ENCODE measurements at regions not wholly inside any gene's neighbourhood (a gene's known extent, or its start where the extent isn't known, plus 50 kb on each side); places are given as distances from the start of the nearest gene placed in this dataset.

GRCh38 chr9:134562146-134562849, 79.3 kb upstream of the COL5A1 start:
- DNase-seq, result peak; percentile 40

- DNase-seq, result peak; percentile 15
Observed at GRCh38 chr9:134563397-134563796, 78.2 kb upstream of the COL5A1 start.

- peak; percentile 53 for DNase-seq
Observed at GRCh38 chr9:134564431-134565170, 77.0 kb upstream of the COL5A1 start.

- DNase-seq, result no peak
Observed at GRCh38 chr9:134565316-134565915, 76.2 kb upstream of the COL5A1 start.

DNA sequence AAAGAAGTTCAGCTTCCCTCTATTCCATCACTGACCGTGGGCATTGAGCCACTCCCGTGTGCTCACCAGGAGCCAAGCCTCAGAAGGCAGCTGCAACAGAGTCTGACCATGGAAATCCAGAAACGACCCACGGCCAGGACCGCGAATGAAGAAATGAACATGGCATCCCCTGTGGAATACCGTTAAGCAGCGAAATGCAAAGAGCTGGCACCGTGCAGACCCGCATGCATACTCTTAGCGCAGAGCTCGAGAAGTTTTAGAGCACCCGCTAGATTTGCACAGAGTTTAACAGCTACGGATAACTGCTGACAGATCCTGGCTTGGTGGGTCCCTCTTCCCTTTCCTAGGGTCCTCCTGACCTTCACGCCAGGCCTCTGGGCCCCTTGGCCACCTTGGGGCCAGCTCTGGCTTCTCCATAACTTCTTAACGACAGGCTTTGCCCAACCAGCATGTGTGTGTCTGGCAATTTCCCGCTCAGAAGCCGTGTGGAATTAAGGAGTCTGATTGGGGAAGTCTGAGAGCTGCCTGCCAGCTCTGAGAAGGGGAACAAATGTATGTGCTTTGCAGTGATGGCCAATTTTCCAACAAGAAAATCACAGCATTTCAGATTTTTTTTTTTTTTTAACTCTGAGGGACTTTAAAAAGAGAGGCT, 75.3 kb upstream of the COL5A1 start:
- peak; percentile 39 for DNase-seq

GRCh38 chr9:134566936-134567335, 74.7 kb upstream of the COL5A1 start:
- DNase-seq, result peak; percentile 22

- DNase-seq, result peak; percentile 46
Observed at GRCh38 chr9:134568116-134568515, 73.5 kb upstream of the COL5A1 start.

DNA sequence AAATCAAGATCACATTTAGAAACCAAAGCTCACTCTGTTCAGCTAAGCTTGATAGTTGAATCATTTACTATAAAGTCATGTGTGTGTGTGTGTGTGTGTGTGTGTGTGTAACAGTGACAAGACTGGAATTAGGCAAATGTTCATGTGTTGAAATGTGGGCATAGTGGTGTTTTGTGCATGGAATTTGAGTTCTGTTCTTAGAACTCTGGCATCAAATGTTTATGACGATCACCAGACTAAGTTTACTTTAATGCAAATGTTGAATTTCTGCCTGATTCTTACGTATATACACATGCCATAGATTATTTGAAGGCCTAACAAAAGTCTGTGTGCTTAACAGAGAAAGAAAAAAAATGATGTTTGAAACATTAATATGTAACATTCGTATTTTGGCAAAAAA, 72.8 kb upstream of the COL5A1 start:
- no peak for DNase-seq

DNA sequence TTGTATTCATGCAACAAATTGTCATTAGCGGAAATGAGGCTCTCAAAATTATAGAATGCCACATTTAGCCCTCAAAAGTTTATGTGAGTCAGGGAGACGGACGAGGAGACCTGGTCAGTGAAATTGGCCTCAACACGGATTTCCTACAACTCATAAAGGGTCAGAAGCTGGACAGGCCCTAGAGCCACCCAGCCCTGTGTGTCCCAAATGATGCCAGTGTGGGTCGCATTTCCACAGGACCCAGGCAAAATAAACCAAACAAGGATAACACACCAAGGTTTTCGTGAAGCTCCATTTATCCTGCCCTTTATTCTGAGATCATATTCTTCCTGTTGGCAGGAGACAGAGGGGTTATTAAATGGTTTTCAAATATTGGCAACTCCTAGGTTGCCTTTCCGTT, 72.0 kb upstream of the COL5A1 start:
- DNase-seq, result no peak

GRCh38 chr9:134570151-134570621, 71.4 kb upstream of the COL5A1 start:
- peak; percentile 43 for DNase-seq

DNA sequence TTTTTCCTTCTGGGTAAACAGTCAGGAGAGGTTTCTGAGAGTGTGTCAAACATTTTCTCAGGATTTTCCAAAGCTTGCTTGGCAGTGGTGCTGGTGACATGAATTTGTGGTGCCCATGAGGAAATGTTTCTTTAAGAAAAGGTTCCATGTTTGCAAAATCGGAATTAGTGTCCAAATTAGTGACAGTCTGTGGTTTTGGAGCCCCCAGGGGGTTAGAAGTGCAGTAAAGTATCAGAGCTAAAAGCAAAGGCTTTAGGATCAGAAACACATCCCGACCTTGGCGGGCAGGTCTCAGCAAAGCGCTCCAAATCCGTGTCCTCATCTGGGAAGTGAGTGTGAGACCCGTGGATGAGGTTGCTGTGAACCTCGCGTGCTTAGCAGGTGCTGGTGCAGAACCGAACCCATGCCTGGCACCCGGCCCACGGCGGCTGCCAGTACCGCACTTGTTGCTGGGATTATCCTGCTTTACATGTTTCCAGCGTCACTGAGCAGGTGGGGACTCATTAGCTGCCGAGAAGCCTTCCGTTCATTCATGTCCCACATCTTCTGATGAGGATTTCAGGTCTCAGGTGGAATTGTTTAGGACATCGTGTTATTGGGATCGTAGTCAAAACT, 70.8 kb upstream of the COL5A1 start:
- no peak for DNase-seq

- DNase-seq, result peak; percentile 44
Observed at GRCh38 chr9:134571326-134571931, 70.2 kb upstream of the COL5A1 start.

DNA sequence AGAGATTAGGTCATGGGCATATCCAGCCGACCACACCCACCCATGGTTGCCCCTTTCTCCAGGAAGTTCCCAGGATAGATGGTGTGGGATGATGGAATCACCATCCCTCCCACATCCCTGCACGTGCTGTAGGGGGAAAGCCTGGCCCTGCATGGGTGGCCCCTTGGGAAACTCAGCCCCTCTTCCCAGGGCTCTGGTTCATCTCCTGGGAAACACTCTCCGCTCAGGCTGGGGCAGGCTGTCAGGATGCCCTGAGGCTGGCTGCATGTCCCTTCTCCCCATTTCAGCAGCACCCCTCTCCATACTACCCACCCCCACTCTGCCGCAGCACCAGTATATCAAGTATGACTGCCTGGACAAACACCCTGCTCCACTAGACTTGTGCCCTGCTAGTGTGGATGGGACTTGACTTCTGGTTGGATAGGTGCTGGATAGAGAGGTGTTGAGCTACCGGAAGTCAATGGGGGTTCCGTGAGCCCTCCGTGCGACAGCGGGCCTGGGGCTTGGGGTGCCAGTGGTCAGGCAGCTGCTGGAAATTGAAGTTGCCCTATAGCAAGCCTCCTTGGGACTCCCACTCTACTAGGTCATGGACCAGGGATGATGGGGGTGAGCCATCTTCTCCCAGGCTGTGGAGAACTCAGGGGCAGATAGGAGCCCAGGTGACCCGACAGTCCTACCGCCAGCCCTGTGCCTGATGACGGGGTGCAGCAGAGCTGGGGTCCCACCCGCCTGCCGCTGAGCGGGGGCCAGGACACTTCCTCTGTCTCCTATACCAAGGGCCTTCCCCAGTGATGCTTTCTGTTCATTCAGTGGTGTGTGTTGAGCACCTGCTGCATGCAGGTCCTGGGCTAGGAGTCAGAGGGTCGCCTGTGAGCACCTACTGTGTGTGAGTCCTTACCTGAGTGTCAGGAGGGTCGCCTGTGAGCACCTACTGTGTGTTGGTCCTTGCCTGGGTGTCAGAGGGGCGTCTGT, 69.4 kb upstream of the COL5A1 start:
- peak; percentile 54 for DNase-seq

DNA sequence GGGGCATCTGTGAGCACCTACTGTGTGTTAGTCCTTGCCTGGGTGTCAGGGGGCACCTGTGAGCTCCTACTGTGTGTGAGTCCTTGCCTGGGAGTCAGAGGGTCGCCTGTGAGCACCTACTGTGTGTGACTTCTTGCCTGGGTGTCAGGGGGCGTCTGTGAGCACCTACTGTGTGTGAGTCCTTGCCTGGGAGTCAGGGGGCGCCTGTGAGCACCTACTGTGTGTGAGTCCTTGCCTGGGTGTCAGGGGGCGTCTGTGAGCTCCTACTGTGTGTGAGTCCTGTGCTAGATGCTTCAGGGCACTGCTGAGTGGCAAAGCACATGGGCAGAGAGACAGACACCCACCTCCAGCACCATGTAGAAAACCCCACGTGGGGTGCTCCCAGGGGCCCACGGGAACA, 66.9 kb upstream of the COL5A1 start:
- peak; percentile 32 for DNase-seq

DNA sequence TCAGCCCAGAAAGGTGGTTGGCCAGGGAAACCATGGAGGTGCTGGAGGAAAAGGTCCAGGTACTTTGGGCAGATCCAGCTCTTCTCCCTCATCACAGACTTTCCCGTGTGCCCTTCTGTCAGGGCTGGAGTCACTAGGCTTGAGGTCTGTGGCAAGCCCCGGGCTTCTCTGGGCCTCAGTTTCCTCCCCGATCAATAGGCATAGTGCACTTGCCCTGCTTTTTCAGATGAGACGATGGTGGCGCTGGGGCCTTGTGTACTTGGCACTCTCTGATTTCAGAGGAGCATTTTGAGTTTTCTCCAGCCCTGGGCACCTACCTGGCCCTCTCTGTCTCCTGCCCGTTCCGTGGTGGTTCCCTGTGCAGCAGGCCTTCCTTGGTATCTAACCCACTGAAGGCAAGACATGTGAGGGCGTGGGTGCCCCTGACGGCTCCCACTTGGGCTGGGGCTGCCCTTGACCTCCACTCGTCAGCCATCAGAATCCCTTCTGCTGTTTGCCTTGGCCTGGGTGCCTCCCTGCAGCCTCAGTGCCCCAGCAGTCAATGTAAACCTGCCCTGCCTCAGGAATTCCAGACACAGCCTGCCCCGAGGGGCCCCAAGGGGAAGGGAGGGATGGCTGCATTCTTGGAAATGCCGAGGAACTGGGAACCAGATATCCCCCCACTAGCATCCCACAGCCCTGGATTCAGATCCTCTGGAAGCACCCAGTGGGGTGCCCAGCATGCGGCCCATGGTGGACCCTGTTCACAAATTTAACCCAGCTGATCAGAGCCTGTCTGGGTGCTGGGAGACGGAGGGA, 66.3 kb upstream of the COL5A1 start:
- DNase-seq, result peak; percentile 72

GRCh38 chr9:134575901-134576176, 65.8 kb upstream of the COL5A1 start:
- no peak for DNase-seq

- no peak for DNase-seq
Observed at GRCh38 chr9:134585021-134585561, 56.5 kb upstream of the COL5A1 start.

GRCh38 chr9:134585746-134586706, 55.6 kb upstream of the COL5A1 start:
- DNase-seq, result peak; percentile 91

DNA sequence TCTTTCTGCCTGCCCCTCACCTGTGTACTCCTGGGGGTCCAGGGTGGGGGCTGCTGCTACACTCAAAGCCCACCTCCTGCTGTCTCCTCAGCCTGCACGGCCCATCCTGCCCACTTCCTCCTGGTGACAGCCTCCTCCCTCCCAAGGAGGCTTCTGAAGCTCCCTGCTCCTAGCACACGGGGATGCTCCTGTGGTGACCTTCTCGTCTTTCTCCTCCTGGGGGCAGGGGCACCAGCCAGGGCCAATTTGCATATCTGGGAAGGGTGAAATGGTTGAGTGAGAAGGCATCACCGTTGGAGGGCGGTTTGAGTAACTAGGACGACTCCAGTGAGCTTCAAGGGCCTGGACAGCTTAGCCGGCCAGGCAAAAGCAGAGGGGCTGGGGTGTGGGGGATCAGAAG, 51.9 kb upstream of the COL5A1 start:
- peak; percentile 52 for DNase-seq
